ENCODE measurements at regions not wholly inside any gene's neighbourhood (a gene's known extent, or its start where the extent isn't known, plus 50 kb on each side); places are given as distances from the start of the nearest gene placed in this dataset.
A peak's percentile ranks its signal among the peaks of the same experiment; 100 is the strongest.
"Not testable (repeated sequence)": the region's sequence is repeated elsewhere in the genome, so short reads cannot be mapped to it uniquely, and the experiment has no call there.

DNA sequence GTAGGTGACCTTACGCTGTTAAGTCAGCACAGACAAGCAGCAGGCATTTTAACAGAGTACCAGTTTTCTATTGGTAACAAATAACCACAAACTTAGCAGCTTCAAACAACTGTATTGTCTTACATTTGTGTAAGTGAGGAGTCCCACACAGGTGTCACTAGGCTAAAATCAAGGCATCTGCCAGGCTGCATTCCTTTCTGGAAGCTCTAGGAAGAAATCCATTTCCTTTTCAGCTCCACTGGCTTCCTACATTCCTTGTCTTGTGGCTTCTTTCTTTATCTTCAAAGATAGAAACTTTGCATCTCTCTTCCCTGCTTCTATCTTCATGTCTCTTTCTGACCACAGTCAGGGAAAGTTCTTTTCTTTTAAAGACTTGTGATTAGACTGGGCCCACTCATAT is 139.9 kb downstream of the TMEM144 start:
- Histone ChIP-seq H3K4me2 (ENCODE audit: insufficient read depth, low read length) (no peak overlapping the region), H3K4me1 (ENCODE audit: insufficient read depth, low read length) (no peaks in the 10 kb centered on the region), H3K79me2 (ENCODE audit: insufficient read depth, low read length) (no peaks in the 10 kb centered on the region), H4K20me1 (ENCODE audit: insufficient read depth, low read length) (no peaks in the 10 kb centered on the region), H3K36me3 (ENCODE audit: insufficient read depth, low read length) (no peaks in the 10 kb centered on the region), H3K4me3 (ENCODE audit: insufficient read depth, low read length) (no peak overlapping the region), H2AFZ (ENCODE audit: low read length) (no peak overlapping the region), H3K27ac (ENCODE audit: low read depth, low read length) (no peak overlapping the region), H3K27me3 (ENCODE audit: insufficient read depth, low read length) (no peaks in the 10 kb centered on the region), H3K9me3 (ENCODE audit: low read depth, low read length) (no peaks in the 10 kb centered on the region)
- TF ChIP-seq, protein P1, sequence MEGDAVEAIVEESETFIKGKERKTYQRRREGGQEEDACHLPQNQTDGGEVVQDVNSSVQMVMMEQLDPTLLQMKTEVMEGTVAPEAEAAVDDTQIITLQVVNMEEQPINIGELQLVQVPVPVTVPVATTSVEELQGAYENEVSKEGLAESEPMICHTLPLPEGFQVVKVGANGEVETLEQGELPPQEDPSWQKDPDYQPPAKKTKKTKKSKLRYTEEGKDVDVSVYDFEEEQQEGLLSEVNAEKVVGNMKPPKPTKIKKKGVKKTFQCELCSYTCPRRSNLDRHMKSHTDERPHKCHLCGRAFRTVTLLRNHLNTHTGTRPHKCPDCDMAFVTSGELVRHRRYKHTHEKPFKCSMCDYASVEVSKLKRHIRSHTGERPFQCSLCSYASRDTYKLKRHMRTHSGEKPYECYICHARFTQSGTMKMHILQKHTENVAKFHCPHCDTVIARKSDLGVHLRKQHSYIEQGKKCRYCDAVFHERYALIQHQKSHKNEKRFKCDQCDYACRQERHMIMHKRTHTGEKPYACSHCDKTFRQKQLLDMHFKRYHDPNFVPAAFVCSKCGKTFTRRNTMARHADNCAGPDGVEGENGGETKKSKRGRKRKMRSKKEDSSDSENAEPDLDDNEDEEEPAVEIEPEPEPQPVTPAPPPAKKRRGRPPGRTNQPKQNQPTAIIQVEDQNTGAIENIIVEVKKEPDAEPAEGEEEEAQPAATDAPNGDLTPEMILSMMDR (IDR thresholded peaks at IDR 0.05; ENCODE audit: extremely low read depth, low read depth, low read length), result no peak
- no peak for DNase-seq (ENCODE audit: insufficient read length, low spot score, missing footprints)

DNA sequence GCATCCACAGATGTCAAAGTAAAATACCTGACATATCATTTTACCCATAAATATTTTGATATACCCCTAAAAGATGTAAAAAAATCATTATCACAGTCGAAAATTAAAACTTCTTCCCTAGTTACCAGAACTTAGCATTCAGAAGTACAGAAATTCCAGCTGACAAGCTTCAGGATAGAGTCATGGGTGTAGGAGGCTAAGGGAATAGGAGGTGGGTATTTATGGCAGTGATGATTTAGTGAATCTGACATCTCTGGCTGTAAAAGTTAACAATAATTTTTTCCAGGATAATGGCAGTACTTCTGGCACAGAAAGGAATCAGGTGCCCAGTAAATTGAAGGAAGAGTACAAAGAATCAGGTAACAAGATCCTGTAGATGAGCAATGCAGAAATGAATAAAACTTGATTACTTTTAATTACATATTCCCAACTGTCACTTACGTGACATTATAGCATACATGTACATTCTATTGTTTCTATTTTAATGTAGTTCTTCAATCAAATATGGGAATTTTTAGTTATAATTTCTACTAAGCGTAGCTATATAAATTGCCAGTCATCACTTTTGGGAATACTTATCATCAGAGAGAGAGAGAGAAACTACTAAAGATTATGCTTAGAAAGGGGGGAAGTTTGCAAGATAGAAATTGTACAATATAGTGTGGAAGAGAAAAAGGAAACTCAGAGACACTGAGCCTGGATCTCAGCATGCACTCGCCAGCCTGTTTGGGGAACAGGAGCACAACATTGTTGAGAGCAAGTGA is 143.4 kb downstream of the TMEM144 start:
- Histone ChIP-seq H3K27me3 (ENCODE audit: insufficient read depth, low read length) (no peaks in the 10 kb centered on the region), H3K27ac (ENCODE audit: low read depth, low read length) (no peak overlapping the region), H3K36me3 (ENCODE audit: insufficient read depth, low read length) (no peaks in the 10 kb centered on the region), H3K79me2 (ENCODE audit: insufficient read depth, low read length) (no peaks in the 10 kb centered on the region), H3K4me2 (ENCODE audit: insufficient read depth, low read length) (no peak overlapping the region), H4K20me1 (ENCODE audit: insufficient read depth, low read length) (no peaks in the 10 kb centered on the region), H3K4me3 (ENCODE audit: insufficient read depth, low read length) (no peak overlapping the region), H3K9me3 (ENCODE audit: low read depth, low read length) (no peaks in the 10 kb centered on the region), H3K4me1 (ENCODE audit: insufficient read depth, low read length) (peaks cover 8% of the 10 kb centered on the region), H2AFZ (ENCODE audit: low read length) (no peak overlapping the region)
- no peak for DNase-seq (ENCODE audit: insufficient read length, low spot score, missing footprints)
- TF ChIP-seq, protein P1 (IDR thresholded peaks at IDR 0.05; ENCODE audit: extremely low read depth, low read depth, low read length), result no peak

DNA sequence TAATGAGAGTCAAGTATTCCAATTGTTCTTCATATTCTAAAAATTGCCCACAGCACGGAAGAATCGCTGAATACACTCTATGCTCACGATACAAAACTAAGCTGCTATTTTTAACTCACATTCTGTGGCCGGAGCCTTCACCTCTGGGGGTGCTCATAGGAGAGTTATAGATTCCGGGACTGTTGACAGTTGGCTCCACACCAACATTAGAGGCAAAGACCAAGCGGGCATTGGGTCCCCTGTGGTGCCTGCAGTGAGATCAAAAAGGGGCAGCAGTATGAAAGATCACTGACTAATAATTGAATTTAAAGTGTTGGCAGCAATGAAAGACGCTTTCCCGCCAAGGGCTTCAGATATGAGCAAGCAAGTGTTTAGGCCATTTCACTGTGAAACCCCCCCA is 146.0 kb downstream of the TMEM144 start:
- TF ChIP-seq, protein P1 (IDR thresholded peaks at IDR 0.05; ENCODE audit: extremely low read depth, low read depth, low read length), result no peak
- Histone ChIP-seq H3K4me1 (ENCODE audit: insufficient read depth, low read length) (peaks cover 8% of the 10 kb centered on the region), H3K4me2 (ENCODE audit: insufficient read depth, low read length) (peak overlapping the region; percentile 54), H4K20me1 (ENCODE audit: insufficient read depth, low read length) (no peaks in the 10 kb centered on the region), H2AFZ (ENCODE audit: low read length) (peak overlapping the region; percentile 78), H3K79me2 (ENCODE audit: insufficient read depth, low read length) (no peaks in the 10 kb centered on the region), H3K27ac (ENCODE audit: low read depth, low read length) (no peak overlapping the region), H3K36me3 (ENCODE audit: insufficient read depth, low read length) (no peaks in the 10 kb centered on the region), H3K9me3 (ENCODE audit: low read depth, low read length) (no peaks in the 10 kb centered on the region), H3K27me3 (ENCODE audit: insufficient read depth, low read length) (no peaks in the 10 kb centered on the region), H3K4me3 (ENCODE audit: insufficient read depth, low read length) (peak overlapping the region; percentile 43)
- no peak for DNase-seq (ENCODE audit: insufficient read length, low spot score, missing footprints)

DNA sequence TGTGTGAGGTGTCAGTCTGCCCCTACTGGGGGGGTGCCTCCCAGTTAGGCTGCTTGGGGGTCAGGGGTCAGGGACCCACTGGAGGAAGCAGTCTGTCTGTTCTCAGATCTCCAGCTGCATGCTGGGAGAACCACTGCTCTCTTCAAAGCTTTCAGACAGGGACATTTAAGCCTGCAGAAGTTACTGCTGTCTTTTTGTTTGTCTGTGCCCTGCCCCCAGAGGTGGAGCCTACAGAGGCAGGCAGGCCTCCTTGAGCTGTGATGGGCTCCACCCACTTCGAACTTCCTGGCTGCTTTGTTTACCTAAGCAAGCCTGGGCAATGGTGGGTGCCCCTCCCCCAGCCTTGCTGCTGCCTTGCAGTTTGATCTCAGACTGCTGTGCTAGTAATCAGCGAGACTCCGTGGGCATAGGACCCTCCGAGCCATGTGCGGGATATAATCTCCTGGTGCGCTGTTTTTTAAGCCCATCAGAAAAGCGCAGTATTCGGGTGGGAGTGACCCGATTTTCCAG is 153.7 kb upstream of the RXFP1 start:
- H2AFZ ChIP-seq (ENCODE audit: low read length); H3K4me2 ChIP-seq (ENCODE audit: insufficient read depth, low read length); H3K27ac ChIP-seq (ENCODE audit: low read depth, low read length); H3K4me3 ChIP-seq (ENCODE audit: insufficient read depth, low read length); H3K79me2 ChIP-seq (ENCODE audit: insufficient read depth, low read length); H3K36me3 ChIP-seq (ENCODE audit: insufficient read depth, low read length); DNase-seq (ENCODE audit: insufficient read length, low spot score, missing footprints); H3K27me3 ChIP-seq (ENCODE audit: insufficient read depth, low read length); H4K20me1 ChIP-seq (ENCODE audit: insufficient read depth, low read length); H3K9me3 ChIP-seq (ENCODE audit: low read depth, low read length): not testable (repeated sequence)
- H3K4me1 ChIP-seq (ENCODE audit: insufficient read depth, low read length), result peaks cover 19% of the 10 kb centered on the region

Data from osteoblast (primary cell).